Right atrium auricular region (tissue), 2 donors: ENCODE measurements at regions not wholly inside any gene's neighbourhood (a gene's known extent, or its start where the extent isn't known, plus 50 kb on each side); places are given as distances from the start of the nearest gene placed in this dataset.
"Not testable (repeated sequence)": the region's sequence is repeated elsewhere in the genome, so short reads cannot be mapped to it uniquely, and the experiment has no call there.

ENCODE experiments used
- DNase-seq: peaks from one replicate; pipeline ENCODE4 v3.0.0-alpha.2; 2019; ENCODE audit warnings: low spot score
- H3K27ac ChIP-seq, 2 donors: fragments of 200-600 bp; sonication (generic); 1 replicate in 1 of 2; 2 replicates in 1 of 2; pipeline ENCODE4 v1.5.1; 2016 to 2019
- H3K27me3 ChIP-seq, 2 donors: fragments of 200-600 bp; sonication (generic); one replicate each; pipeline versions ENCODE4 v1.5.1 to v1.6.0; 2017 to 2019
- H3K36me3 ChIP-seq: fragments of 200-600 bp; sonication (generic); one replicate; pipeline ENCODE4 v1.5.1; 2016
- H3K4me1 ChIP-seq, 2 donors: fragments of 200-600 bp; sonication (generic); one replicate each; pipeline versions ENCODE4 v1.5.1 to v1.6.0; 2017 to 2019
- H3K4me3 ChIP-seq, 2 donors: fragments of 200-600 bp; sonication (generic); 1 replicate in 1 of 2; 2 replicates in 1 of 2; pipeline ENCODE4 v1.5.1; 2017 to 2019; ENCODE audit warnings: mild to moderate bottlenecking in 1 of 2, moderate library complexity in 1 of 2
- H3K9me3 ChIP-seq, 2 donors: fragments of 200-600 bp; sonication (generic); one replicate each; pipeline ENCODE4 v1.5.1; 2019
- CTCF ChIP-seq, 2 donors: fragments of 200-600 bp; sonication (generic); IDR thresholded peaks; one replicate each; pipeline ENCODE4 v1.5.1; 2019; ENCODE audit warnings: antibody characterized with exemption in 2 of 2

GRCh38 chrX:115357326-115358120 is 68.0 kb downstream of the LUZP4 start:
- Histone ChIP-seq H3K27ac (peak overlapping the region in 1 of 2 donors; percentile 34), H3K4me1 (peaks cover 0 to 5% of the 10 kb centered on the region in 2 donors)
- no peak for TF ChIP-seq CTCF (IDR thresholded peaks at IDR 0.05)

GRCh38 chrX:115359508-115359907 is 70.0 kb downstream of the LUZP4 start:
- not testable (repeated sequence) for H3K27me3 ChIP-seq, H3K4me1 ChIP-seq, H3K27ac ChIP-seq

More at GRCh38 chrX:115357326-115358120, 68.0 kb downstream of the LUZP4 start:
- DNase-seq: no peak
- no peak overlapping the region for H3K4me3 ChIP-seq
- no peaks in the 10 kb centered on the region for H3K27me3 ChIP-seq
- no peaks in the 10 kb centered on the region for H3K9me3 ChIP-seq
- no peaks in the 10 kb centered on the region for H3K36me3 ChIP-seq

GRCh38 chrX:115360220-115360781 is 70.8 kb downstream of the LUZP4 start:
- H3K36me3 ChIP-seq: no peaks in the 10 kb centered on the region
- DNase-seq: no peak
- H3K27me3 ChIP-seq: no peaks in the 10 kb centered on the region
- H3K4me1 ChIP-seq: peaks cover 0 to 5% of the 10 kb centered on the region in 2 donors
- H3K9me3 ChIP-seq: no peaks in the 10 kb centered on the region
- no peak for TF ChIP-seq CTCF (IDR thresholded peaks at IDR 0.05)
- H3K27ac ChIP-seq: no peak overlapping the region
- no peak overlapping the region for H3K4me3 ChIP-seq

More at GRCh38 chrX:115359508-115359907, 70.0 kb downstream of the LUZP4 start:
- DNase-seq, H3K36me3 ChIP-seq, H3K4me3 ChIP-seq, H3K9me3 ChIP-seq: not testable (repeated sequence)

- H3K36me3 ChIP-seq: no peaks in the 10 kb centered on the region
- no peak for TF ChIP-seq CTCF (IDR thresholded peaks at IDR 0.05)
- no peaks in the 10 kb centered on the region for H3K27me3 ChIP-seq
- H3K9me3 ChIP-seq: no peaks in the 10 kb centered on the region
- no peaks in the 10 kb centered on the region for H3K4me1 ChIP-seq
- H3K27ac ChIP-seq: no peak overlapping the region
- DNase-seq: no peak
- H3K4me3 ChIP-seq: no peak overlapping the region
Observed at GRCh38 chrX:115362334-115363095, 73.0 kb downstream of the LUZP4 start.

DNA sequence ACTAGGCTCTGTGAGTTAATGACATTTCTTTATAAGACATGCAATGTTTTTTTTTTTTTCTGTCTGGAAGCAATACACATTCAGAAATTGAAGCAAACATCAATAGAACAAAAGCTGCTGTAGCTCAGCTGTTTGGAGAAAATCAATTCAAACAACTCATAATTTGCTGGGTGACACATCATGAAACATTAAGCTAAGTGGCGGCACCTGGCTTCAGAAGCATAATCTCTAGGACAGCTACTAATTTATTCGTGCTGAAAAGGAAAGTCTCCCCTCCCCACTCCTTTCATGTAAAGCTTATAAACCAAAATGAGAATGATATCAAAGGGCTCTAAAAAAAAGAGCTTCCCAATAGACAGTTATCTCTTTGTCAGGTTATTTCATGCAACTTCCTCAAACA is 73.9 kb downstream of the LUZP4 start:
- Histone ChIP-seq H3K4me1 (no peaks in the 10 kb centered on the region), H3K27me3 (no peaks in the 10 kb centered on the region), H3K27ac (no peak overlapping the region), H3K4me3 (no peak overlapping the region), H3K9me3 (no peaks in the 10 kb centered on the region), H3K36me3 (no peaks in the 10 kb centered on the region)
- no peak for DNase-seq
- TF ChIP-seq CTCF (IDR thresholded peaks at IDR 0.05): no peak

- Histone ChIP-seq H3K9me3 (no peaks in the 10 kb centered on the region), H3K4me3 (no peak overlapping the region), H3K36me3 (no peaks in the 10 kb centered on the region), H3K4me1 (no peaks in the 10 kb centered on the region), H3K27me3 (no peaks in the 10 kb centered on the region), H3K27ac (no peak overlapping the region)
- DNase-seq: no peak
- no peak for TF ChIP-seq CTCF (IDR thresholded peaks at IDR 0.05)
Observed at GRCh38 chrX:115363897-115364296, 74.4 kb downstream of the LUZP4 start.
